Forelimb muscle (tissue), 1 donor: ENCODE measurements at regions not wholly inside any gene's neighbourhood (a gene's known extent, or its start where the extent isn't known, plus 50 kb on each side); places are given as distances from the start of the nearest gene placed in this dataset.

Source experiments
- DNase-seq: peaks from one replicate; pipeline ENCODE4 v3.0.0-alpha.2; 2013; ENCODE audit warnings: low read depth

- DNase-seq: no peak
Observed at GRCh38 chr13:27847669-27848068, 55.4 kb downstream of the GSX1 start.

GRCh38 chr13:27851096-27851850 is 59.0 kb downstream of the GSX1 start:
- DNase-seq: no peak

GRCh38 chr13:27852491-27852890 is 60.2 kb downstream of the GSX1 start:
- DNase-seq: no peak

- no peak for DNase-seq
Observed at GRCh38 chr13:27853335-27853734, 61.1 kb downstream of the GSX1 start.

GRCh38 chr13:27853861-27854260 is 61.6 kb downstream of the GSX1 start:
- no peak for DNase-seq

GRCh38 chr13:27854606-27855005 is 62.3 kb downstream of the GSX1 start:
- no peak for DNase-seq

- DNase-seq: no peak
Observed at GRCh38 chr13:27855381-27855780, 63.1 kb downstream of the GSX1 start.

GRCh38 chr13:27857282-27857681 is 62.5 kb upstream of the PDX1 start:
- DNase-seq: no peak

- no peak for DNase-seq
Observed at GRCh38 chr13:27858046-27858445, 61.8 kb upstream of the PDX1 start.

- no peak for DNase-seq
Observed at GRCh38 chr13:27860743-27861142, 59.1 kb upstream of the PDX1 start.

GRCh38 chr13:27861165-27861564 is 58.6 kb upstream of the PDX1 start:
- no peak for DNase-seq

- DNase-seq: peak; percentile 2
Observed at GRCh38 chr13:27868641-27869435, 51.0 kb upstream of the PDX1 start.

GRCh38 chr13:27869436-27870095 is 50.2 kb upstream of the PDX1 start:
- DNase-seq: no peak
